ENCODE measurements at regions not wholly inside any gene's neighbourhood (a gene's known extent, or its start where the extent isn't known, plus 50 kb on each side); places are given as distances from the start of the nearest gene placed in this dataset.

- H2BK20ac ChIP-seq (ENCODE audit: low read depth, low read length), result no peak overlapping the region
- intact Hi-C loops (cut with micrococcal nuclease), result no loop called here
- no peak overlapping the region for H3K4ac ChIP-seq (ENCODE audit: low read depth, low read length)
- H3K27me3 ChIP-seq (ENCODE audit: control insufficient read depth, insufficient read depth, low read length), result no peaks in the 10 kb centered on the region
- no peak overlapping the region for H2AFZ ChIP-seq (replicated peaks; ENCODE audit: low read length, poor library complexity)
- no peak overlapping the region for H3K14ac ChIP-seq (replicated peaks; ENCODE audit: low read depth, low read length)
- DNase-seq, result no peak
- no peak overlapping the region for H3K23ac ChIP-seq (ENCODE audit: low read depth, low read length)
- no peak overlapping the region for H2BK120ac ChIP-seq (ENCODE audit: low read depth, low read length)
- H4K20me1 ChIP-seq (ENCODE audit: insufficient read depth, low read length), result no peaks in the 10 kb centered on the region
- in situ Hi-C loops (cut with MboI; ENCODE audit: low sequenced_read_pairs), result no loop called here
- no peak overlapping the region for H4K8ac ChIP-seq (ENCODE audit: low read depth in 2 of 2, low read length in 2 of 2)
- no peak overlapping the region for H2BK5ac ChIP-seq (ENCODE audit: low read depth, low read length, poor library complexity, severe bottlenecking)
- no peak overlapping the region for H2AK9ac ChIP-seq (replicated peaks; ENCODE audit: low read depth, low read length, poor library complexity)
- ChIA-PET POLR2A (ENCODE audit: unreplicated experiment) (no interaction called here), CTCF (no interaction called here)
- H3K9ac ChIP-seq (ENCODE audit: low read depth, low read length), result no peak overlapping the region
- no peak overlapping the region for H3K4me3 ChIP-seq (ENCODE audit: insufficient read depth, low read depth, low read length)
- H4K5ac ChIP-seq (ENCODE audit: low read depth, low read length), result no peak overlapping the region
- no peaks in the 10 kb centered on the region for H3K4me1 ChIP-seq (ENCODE audit: control insufficient read depth, insufficient read depth, low read length)
- no peak overlapping the region for H3K27ac ChIP-seq (ENCODE audit: insufficient read depth, low read length)
- H3K9me1 ChIP-seq (ENCODE audit: insufficient read depth, low read length), result no peaks in the 10 kb centered on the region
- H3K18ac ChIP-seq (ENCODE audit: low read depth, low read length), result no peak overlapping the region
- H4K91ac ChIP-seq (ENCODE audit: insufficient read depth, low read depth, low read length), result no peak overlapping the region
- TF ChIP-seq SMC3 (IDR thresholded peaks at IDR 0.05; ENCODE audit: low read depth, low read length) (no peak), BHLHE40 (IDR thresholded peaks at IDR 0.05; ENCODE audit: low read depth, low read length) (no peak), NFE2L2 (IDR thresholded peaks at IDR 0.05; ENCODE audit: low read depth, low read length) (no peak), POLR2A (IDR thresholded peaks at IDR 0.05; ENCODE audit: low read depth, low read length) (no peak), CHD1 (IDR thresholded peaks at IDR 0.05; ENCODE audit: low read depth, low read length) (no peak), RAD21 (IDR thresholded peaks at IDR 0.05; ENCODE audit: low read length) (no peak)
- TF ChIP-seq, protein P1, sequence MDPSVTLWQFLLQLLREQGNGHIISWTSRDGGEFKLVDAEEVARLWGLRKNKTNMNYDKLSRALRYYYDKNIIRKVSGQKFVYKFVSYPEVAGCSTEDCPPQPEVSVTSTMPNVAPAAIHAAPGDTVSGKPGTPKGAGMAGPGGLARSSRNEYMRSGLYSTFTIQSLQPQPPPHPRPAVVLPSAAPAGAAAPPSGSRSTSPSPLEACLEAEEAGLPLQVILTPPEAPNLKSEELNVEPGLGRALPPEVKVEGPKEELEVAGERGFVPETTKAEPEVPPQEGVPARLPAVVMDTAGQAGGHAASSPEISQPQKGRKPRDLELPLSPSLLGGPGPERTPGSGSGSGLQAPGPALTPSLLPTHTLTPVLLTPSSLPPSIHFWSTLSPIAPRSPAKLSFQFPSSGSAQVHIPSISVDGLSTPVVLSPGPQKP (IDR thresholded peaks at IDR 0.05; ENCODE audit: borderline replicate concordance, low read depth, low read length), result no peak
- H3K79me1 ChIP-seq (ENCODE audit: low read depth in 1 of 2, low read length in 2 of 2), result no peaks in the 10 kb centered on the region
- no peak overlapping the region for H3K56ac ChIP-seq (ENCODE audit: extremely low read depth, insufficient read depth, low read length)
- no TSS peak for BruUV-seq (replicated peaks)
- no peak overlapping the region for H3K4me2 ChIP-seq (ENCODE audit: low read depth, low read length)
- H2BK15ac ChIP-seq (ENCODE audit: low read depth, low read length), result no peak overlapping the region
- no CpG with 5 or more reads among the region's 2 CpGs for WGBS, 2 experiments (ENCODE audit: extremely low coverage in 2 of 2, insufficient read length in 1 of 2)
- dilution Hi-C loops (cut with HindIII; ENCODE audit: low sequenced_read_pairs, unreplicated experiment), result no loop called here
- no peaks in the 10 kb centered on the region for H3K36me3 ChIP-seq (ENCODE audit: control insufficient read depth, insufficient read depth, low read length)
- no peak overlapping the region for H2AK5ac ChIP-seq (ENCODE audit: low read depth, low read length)
- peaks cover 4% of the 10 kb centered on the region for H3K9me3 ChIP-seq (ENCODE audit: control insufficient read depth, insufficient read depth, low read length)
- no peak for ATAC-seq (ENCODE audit: low read depth)
These were observed 895.1 kb downstream of the CDH9 start for GRCh38 chr5:26143259-26143658.

All from IMR-90 (cell line).